DOHH2 (cell line): ENCODE measurements at regions not wholly inside any gene's neighbourhood (a gene's known extent, or its start where the extent isn't known, plus 50 kb on each side); places are given as distances from the start of the nearest gene placed in this dataset.

Experiments
- EZH2phosphoT487 ChIP-seq: fragments of 200-600 bp; sonication (generic); IDR thresholded peaks from 2 replicates; pipeline ENCODE4 v1.6.1; 2017; ENCODE audit warnings: borderline replicate concordance, mild to moderate bottlenecking, antibody characterized with exemption, low read length, moderate library complexity, mixed read lengths
- TF ChIP-seq, protein P1 (sequence below): fragments of 200-600 bp; sonication (generic); IDR thresholded peaks from one replicate; pipeline ENCODE4 v1.5.1; 2014; ENCODE audit warnings: antibody characterized with exemption, mild to moderate bottlenecking, low read depth, low read length; ENCODE audit not compliant: poor library complexity, severe bottlenecking

- TF ChIP-seq, protein P1, sequence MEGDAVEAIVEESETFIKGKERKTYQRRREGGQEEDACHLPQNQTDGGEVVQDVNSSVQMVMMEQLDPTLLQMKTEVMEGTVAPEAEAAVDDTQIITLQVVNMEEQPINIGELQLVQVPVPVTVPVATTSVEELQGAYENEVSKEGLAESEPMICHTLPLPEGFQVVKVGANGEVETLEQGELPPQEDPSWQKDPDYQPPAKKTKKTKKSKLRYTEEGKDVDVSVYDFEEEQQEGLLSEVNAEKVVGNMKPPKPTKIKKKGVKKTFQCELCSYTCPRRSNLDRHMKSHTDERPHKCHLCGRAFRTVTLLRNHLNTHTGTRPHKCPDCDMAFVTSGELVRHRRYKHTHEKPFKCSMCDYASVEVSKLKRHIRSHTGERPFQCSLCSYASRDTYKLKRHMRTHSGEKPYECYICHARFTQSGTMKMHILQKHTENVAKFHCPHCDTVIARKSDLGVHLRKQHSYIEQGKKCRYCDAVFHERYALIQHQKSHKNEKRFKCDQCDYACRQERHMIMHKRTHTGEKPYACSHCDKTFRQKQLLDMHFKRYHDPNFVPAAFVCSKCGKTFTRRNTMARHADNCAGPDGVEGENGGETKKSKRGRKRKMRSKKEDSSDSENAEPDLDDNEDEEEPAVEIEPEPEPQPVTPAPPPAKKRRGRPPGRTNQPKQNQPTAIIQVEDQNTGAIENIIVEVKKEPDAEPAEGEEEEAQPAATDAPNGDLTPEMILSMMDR: no peak
- no peak for TF ChIP-seq EZH2phosphoT487
Measured at GRCh38 chr4:53885668-53886067, 178.7 kb downstream of the CHIC2 start.
